ENCODE measurements at regions not wholly inside any gene's neighbourhood (a gene's known extent, or its start where the extent isn't known, plus 50 kb on each side); places are given as distances from the start of the nearest gene placed in this dataset.

DNA sequence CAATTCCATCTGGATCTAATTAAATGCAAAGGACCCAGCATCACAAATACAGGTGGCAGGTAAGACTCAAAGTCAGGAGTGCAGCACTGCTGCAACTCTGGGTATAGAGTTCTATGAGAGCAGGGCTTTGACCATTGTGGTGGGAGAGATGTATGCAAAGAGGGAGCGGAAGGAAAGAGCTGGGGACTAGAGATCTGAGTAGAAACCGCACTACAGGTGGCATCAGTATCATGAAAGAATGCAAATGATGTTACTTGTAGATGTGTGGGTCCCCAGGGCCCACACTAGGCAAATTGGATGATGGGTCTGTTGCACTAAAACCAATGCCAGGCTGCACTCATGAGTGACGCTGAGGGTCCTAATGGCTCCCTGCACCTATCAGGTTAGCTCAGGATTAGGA is 287.1 kb upstream of the ASIC2 start:
- DNase-seq, result no peak

- no peak for DNase-seq
Observed at GRCh38 chr17:33582661-33583060, 289.6 kb upstream of the ASIC2 start.

DNA sequence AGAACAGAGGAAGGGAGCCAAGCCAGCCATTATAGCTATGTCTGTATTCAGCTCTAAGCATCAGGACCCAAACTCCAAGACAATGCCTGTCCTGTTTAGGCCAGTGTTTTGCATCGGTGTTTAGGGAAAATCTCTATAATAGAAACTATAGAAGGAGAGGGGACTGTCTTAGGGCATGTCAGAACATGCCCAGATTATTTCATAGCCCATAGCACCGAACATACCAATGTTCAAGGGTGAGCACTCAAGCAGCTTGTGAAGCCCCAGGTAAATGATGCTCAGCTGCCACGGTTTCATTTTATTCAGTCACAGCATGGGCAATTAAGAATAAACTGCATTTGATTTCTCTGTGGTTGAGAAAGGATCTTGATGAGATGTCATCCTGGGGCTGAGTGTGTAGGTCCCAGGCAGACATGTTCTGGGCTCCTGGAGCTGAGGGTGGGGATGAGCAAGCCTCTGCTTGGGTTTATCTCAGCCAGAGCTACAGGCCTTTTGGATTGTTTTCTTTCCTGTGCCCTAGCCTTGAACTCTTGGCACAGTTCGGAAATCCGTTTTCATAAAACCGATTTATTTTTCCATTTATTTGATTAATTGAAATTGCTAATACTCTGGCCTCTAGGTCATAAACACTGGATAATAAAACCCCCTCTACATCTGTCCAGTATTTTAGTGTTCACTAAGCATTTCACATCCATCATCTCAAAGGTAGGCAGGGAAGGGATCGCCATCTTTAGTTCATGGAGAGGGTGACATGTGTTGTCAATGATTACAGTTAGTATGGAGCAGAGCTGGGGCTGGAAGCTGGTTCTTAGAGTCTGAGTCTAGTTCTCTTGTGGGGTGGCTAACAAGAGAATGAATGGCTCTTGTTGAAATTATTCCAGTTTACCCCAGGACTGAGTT is 290.7 kb upstream of the ASIC2 start:
- DNase-seq, result no peak

DNA sequence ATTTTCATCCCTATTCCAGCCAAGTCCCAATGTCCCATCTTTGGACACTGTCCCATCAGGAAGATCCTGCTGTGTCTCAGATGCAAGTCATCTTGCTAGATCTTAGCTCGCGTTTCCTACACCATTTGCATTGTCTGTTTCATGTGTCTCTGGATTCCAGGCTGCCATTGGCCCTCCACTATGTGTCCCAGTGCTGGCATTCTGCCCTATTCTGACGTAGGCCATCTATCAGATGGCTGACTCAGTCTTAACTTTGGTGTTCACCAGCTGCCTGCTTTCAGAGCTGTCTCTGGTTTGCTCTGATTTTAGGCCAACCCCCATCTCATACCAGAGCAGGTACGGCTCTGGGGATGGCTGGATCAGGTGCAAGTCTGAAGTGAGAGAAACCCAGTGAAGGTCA is 300.9 kb upstream of the ASIC2 start:
- no peak for DNase-seq

DNA sequence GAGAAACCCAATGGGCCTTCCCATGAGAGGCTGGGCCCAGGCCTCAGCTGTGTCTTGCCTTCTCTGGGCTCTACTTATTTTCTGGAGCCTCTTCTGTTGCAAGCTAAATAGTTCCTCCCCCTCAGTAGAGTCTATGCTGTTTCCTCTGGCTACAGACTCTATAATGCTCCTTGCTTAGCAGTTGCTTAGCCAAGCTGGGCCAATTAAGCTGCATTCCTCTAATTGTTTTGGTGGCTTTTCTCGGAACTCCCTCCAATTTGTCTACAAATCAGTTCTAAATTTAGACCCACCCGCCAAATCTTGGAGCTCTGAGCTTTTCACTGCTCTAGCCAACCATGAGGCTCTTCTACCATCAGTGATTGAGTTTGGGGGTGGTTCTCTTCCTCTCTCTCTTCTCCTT is 302.7 kb upstream of the ASIC2 start:
- DNase-seq, result no peak

- DNase-seq, result no peak
Observed at GRCh38 chr17:33596899-33597298, 303.8 kb upstream of the ASIC2 start.

DNA sequence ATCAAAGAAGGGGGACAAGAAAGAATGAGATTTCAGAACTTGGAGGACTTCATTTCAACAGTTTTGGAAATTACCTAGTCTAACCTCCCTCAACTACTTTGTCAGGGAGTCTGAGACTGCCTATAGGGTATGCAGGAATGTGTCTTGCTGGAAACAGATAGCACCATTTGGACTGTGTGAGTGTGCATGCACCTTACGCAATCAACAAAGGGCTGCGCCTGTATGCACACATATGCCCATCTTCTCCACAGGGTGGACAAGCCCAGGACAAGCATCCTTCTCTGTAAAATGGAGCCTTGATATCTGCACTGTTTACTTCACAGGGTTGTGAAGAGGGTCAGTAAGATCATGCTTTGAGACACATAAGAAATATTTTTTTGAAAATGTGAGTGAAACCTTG is 305.7 kb upstream of the ASIC2 start:
- DNase-seq, result no peak

DNA sequence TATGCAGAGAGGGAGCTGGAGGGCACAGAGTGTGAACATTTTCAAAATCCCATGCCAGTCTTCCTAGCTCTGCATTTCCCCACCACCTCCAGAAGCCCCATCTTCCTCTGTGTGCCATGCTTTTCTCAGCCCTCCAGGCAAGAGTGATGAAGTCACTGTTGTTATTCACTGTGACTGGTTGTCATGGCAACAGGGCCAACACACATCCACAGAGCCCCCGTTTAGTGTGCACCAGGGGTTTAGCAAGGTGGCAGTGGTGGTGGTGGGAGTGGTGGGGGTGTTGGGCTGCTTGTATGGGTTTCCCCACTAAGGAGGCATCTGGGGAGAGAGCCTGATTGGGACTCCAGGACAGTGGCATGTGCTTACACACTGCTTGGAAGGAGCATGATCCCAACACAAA is 309.9 kb upstream of the ASIC2 start:
- no peak for DNase-seq

DNA sequence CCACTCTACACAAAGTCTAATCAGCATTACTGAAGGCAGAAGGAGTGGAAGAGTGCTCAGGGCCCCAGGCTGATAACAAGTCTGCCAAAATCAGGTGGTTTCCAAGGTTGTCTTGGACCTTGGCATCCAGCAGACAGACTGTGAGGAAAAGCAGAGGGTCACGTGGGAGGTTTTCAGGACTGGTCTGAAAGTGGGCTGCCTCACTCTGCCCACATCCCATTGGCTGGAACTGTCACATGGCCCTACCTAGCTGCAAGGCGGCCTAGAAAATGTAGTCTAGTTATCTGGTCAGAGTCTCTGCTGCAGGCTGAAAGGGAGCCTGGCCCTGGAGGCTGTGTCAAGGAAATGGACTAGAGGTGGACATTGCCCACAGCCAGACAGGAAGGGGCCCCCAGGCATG is 310.7 kb upstream of the ASIC2 start:
- no peak for DNase-seq

- DNase-seq, result no peak
Observed at GRCh38 chr17:33611532-33611931, 318.4 kb upstream of the ASIC2 start.

- DNase-seq, result no peak
Observed at GRCh38 chr17:33615861-33616260, 322.8 kb upstream of the ASIC2 start.

GRCh38 chr17:33623841-33624240 is 330.7 kb upstream of the ASIC2 start:
- DNase-seq, result no peak

GRCh38 chr17:33628500-33629346 is 335.6 kb upstream of the ASIC2 start:
- no peak for DNase-seq

GRCh38 chr17:33633446-33633845 is 340.4 kb upstream of the ASIC2 start:
- DNase-seq, result no peak

GRCh38 chr17:33637534-33637933 is 344.4 kb upstream of the ASIC2 start:
- DNase-seq, result no peak

DNA sequence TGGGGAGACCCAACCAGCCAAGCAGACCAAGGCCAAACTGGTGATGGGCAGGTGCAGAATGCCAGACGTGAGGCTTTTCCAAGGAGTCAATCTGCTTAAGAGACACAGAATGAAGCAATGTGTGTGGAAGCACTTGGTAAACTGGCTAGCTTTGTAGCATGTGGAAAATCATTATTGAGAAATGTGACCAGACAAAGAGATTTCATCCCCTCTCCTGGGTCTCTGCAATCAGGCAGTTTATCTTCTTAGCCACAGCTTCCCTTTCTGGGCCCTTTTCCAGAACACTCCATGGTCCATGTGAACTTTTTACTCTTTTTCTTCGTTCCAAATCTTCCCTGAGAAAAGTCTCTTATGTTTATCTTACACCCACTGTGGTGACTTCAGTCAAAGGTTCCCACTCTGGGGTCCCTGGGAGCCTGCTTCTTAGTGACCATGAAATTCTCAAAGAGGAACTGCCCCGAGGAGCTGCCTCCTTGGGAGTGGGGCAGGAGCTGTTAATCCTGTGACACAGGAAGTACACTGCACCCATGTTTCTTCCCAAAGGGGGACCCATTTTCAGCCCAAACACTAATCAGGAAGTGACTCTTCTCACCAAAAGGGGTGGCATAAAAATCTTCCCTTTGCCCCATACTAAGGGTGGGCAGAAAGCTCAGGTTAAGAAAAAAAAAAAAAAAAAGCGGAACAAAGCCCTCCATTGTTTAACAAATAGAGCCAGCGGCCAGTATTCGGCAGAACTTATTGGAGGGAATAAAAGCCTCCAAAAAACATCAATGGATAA is 346.2 kb upstream of the ASIC2 start:
- DNase-seq, result no peak

DNA sequence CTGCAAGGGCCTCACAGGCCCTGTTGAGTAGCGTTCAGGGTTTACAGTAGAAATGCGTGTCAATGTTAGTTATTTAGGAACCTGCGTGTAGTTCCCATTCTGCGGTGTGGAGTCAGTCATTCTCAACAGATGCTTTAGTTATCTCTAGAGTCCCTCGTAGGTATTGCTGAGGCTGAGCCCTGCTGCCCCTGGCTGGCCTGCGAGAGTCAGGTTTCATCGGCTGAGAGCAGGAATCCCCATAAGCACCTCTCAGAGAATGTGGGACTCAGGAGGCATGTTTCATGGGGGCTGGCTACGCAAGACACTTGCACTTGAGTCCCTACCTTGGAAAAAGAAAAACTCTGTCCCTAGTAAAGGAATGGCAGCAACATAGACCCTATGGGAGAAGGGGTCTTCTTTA is 347.5 kb upstream of the ASIC2 start:
- DNase-seq, result no peak

- DNase-seq, result no peak
Observed at GRCh38 chr17:33642002-33642401, 348.9 kb upstream of the ASIC2 start.

DNA sequence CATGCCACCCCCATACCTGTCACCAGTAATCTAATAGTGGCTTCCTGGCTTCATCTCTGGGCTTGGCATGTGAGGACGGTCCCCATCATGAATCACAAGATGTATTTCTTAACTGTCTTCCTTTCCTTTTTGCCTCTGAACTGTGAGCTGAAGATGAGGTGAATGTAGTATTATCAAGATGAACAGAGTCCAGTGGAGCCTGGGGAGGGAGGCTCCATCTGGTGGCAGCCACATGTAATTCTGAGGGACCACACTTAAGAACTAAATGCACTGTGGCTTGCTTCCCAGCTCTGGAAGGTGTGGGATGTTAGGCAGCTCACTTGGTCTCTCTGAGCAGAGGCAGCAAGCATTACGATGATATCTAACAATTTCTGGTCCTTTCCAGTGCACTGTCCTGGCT is 354.9 kb upstream of the ASIC2 start:
- peak; percentile 1 for DNase-seq

DNA sequence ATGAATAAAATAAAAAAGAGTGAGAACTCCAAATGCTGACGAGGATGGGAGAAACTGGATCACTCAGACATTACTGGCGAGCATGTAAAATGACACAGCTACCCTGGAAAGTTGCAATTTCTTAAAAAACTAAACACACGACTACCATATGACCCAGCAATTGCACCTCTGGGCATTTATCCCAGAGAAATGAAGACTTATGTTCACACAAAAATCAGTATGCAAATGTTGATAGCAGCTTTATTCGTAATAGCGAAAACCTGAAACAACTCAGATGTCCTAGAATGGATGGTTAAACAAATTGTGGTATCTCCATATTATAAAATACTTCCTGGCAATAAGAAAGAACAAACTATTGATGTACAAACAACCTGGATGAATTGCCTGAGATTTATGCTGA is 357.2 kb upstream of the ASIC2 start:
- no peak for DNase-seq

- DNase-seq, result no peak
Observed at GRCh38 chr17:33651686-33652085, 358.6 kb upstream of the ASIC2 start.

- DNase-seq, result no peak
Observed at GRCh38 chr17:33652731-33653398, 359.8 kb upstream of the ASIC2 start.

GRCh38 chr17:33653399-33653788 is 360.3 kb upstream of the ASIC2 start:
- DNase-seq, result no peak

Data from kidney glomerular epithelial cell (primary cell).